B cell (primary cell): ENCODE measurements at regions not wholly inside any gene's neighbourhood (a gene's known extent, or its start where the extent isn't known, plus 50 kb on each side); places are given as distances from the start of the nearest gene placed in this dataset.

ENCODE experiments used
- CTCF ChIP-seq: fragments of 200-600 bp; IDR thresholded peaks from one replicate; pipeline ENCODE4 v1.8.0; 2022; ENCODE audit warnings: antibody characterized with exemption, mild to moderate bottlenecking
- EZH2 ChIP-seq: IDR thresholded peaks from 2 replicates; pipeline ENCODE4 v1.6.1; 2012; ENCODE audit warnings: borderline replicate concordance, low read depth, mild to moderate bottlenecking, moderate library complexity, low read length; ENCODE audit not compliant: insufficient read depth, poor library complexity, severe bottlenecking

DNA sequence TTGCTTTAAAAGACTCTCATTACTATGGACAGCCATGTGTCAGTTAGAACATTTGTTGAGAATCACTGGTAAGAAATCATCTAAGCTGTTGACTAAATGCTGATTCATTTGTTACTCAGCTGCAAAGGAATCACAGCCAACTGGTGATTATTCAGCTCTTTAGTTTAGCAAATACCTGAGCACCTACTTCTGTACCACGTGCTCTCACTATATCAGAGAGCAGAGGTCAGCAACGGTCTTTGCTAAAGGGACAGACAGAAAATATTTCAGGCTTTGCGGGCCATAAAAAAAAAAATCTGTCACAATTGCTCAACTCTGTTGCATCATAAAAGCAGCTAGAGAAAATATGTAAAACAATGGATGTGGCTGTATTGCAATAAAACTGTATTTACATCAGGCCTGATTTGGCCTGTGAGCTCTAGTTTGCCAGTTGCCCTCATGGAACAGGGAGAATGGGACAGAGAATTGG lies 377.6 kb downstream of the DNAH5 start:
- no peak for TF ChIP-seq CTCF
- TF ChIP-seq EZH2, result no peak
